ENCODE measurements at regions not wholly inside any gene's neighbourhood (a gene's known extent, or its start where the extent isn't known, plus 50 kb on each side); places are given as distances from the start of the nearest gene placed in this dataset.
"Not testable (repeated sequence)": the region's sequence is repeated elsewhere in the genome, so short reads cannot be mapped to it uniquely, and the experiment has no call there.

DNA sequence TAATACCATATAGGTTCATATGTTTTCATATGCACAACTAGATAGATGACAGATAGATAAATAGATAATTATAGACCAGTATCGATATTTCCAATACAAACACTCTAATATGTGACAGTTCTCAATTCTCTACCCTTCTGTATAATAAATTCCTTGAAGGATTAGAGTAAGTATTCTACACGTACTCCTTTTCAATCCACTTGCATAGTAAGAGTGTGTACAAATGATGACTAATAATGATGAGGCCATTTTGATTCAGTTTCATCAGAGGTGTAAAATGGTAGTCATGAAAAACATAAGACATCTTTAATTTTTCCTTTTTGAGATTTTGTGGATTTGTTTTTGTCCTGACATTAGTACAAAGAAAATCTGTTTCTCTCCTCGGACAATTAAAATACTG is 188.3 kb upstream of the WSB1 start:
- Histone ChIP-seq H3K36me3 (ENCODE audit: control insufficient read depth, insufficient read depth, low read length) (no peaks in the 10 kb centered on the region), H3K9me3 (ENCODE audit: control insufficient read depth in 2 of 2, low read length in 2 of 2) (no peaks in the 10 kb centered on the region), H3K27me3 (ENCODE audit: control insufficient read depth, insufficient read depth, low read length) (peaks cover 3% of the 10 kb centered on the region), H3K4me1 (ENCODE audit: control insufficient read depth, insufficient read depth, low read length, poor library complexity, severe bottlenecking) (no peaks in the 10 kb centered on the region), H3K4me3 (ENCODE audit: low read depth, low read length) (no peak overlapping the region), H3K27ac (ENCODE audit: insufficient read depth, low read length, poor library complexity, severe bottlenecking) (no peak overlapping the region)
- H3K36me3 Mint-ChIP-seq: no peaks in the 10 kb centered on the region
- H3K27me3 Mint-ChIP-seq: peaks cover 4% of the 10 kb centered on the region
- no peak overlapping the region for H3K27ac Mint-ChIP-seq
- H3K4me3 Mint-ChIP-seq: no peak overlapping the region
- no peaks in the 10 kb centered on the region for H3K4me1 Mint-ChIP-seq
- H3K9me3 Mint-ChIP-seq: peaks cover 0 to 2% (median 0%) of the 10 kb centered on the region in 7 donors
- DNase-seq (no peak), ATAC-seq (ENCODE audit: low read depth in 2 of 2) (no peak)

DNA sequence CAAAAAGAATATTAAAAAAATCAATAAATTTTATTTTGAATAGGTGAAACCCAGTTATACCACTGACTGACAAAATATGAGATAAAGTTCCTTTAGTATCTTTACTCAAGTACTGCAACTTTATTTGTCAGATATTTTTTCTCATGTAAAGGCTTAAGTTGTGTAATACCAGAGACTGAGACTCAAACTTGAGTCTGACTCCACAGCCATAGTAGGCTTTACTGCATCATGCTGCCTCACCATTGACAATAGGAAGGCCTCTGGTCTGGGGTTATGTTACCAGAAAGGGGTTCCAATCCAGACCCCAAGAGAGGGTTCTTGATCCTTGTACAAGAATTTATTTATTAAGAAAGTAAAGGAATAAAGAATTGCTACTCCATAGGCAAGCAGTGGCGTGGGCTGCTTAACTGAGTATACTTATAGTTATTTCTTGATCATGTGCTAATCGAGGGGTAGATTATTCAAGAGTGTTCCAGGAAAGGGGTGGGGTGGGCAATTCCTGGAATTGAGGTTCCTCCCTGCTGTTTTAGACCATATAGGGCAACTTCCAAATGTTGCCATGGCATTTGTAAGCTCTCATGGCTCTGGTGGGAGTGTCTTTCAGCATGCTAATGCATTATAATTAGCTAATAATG is 187.4 kb upstream of the WSB1 start:
- ATAC-seq (ENCODE audit: low read depth in 2 of 2): no peak
- peak in 1 of 3 donors; percentile 1 for DNase-seq
- Histone ChIP-seq H3K4me3 (ENCODE audit: low read depth, low read length) (no peak overlapping the region), H3K9me3 (ENCODE audit: control insufficient read depth in 2 of 2, low read length in 2 of 2) (no peaks in the 10 kb centered on the region), H3K36me3 (ENCODE audit: control insufficient read depth, insufficient read depth, low read length) (no peaks in the 10 kb centered on the region), H3K27me3 (ENCODE audit: control insufficient read depth, insufficient read depth, low read length) (peaks cover 3% of the 10 kb centered on the region), H3K27ac (ENCODE audit: insufficient read depth, low read length, poor library complexity, severe bottlenecking) (no peak overlapping the region), H3K4me1 (ENCODE audit: control insufficient read depth, insufficient read depth, low read length, poor library complexity, severe bottlenecking) (no peaks in the 10 kb centered on the region)
- Mint-ChIP-seq H3K36me3 (no peaks in the 10 kb centered on the region), H3K9me3 (peaks cover 0 to 2% (median 0%) of the 10 kb centered on the region in 7 donors), H3K27me3 (peaks cover 4% of the 10 kb centered on the region), H3K27ac (no peak overlapping the region), H3K4me1 (no peaks in the 10 kb centered on the region), H3K4me3 (no peak overlapping the region)

GRCh38 chr17:27106982-27107360 is 186.9 kb upstream of the WSB1 start:
- no peaks in the 10 kb centered on the region for H3K4me1 Mint-ChIP-seq
- no peak overlapping the region for H3K4me3 ChIP-seq (ENCODE audit: low read depth, low read length)
- no peaks in the 10 kb centered on the region for H3K4me1 ChIP-seq (ENCODE audit: control insufficient read depth, insufficient read depth, low read length, poor library complexity, severe bottlenecking)
- peaks cover 4% of the 10 kb centered on the region for H3K27me3 Mint-ChIP-seq
- H3K9me3 Mint-ChIP-seq: peaks cover 0 to 2% (median 0%) of the 10 kb centered on the region in 7 donors
- DNase-seq (no peak), ATAC-seq (ENCODE audit: low read depth in 2 of 2) (no peak)
- H3K27ac Mint-ChIP-seq: no peak overlapping the region
- H3K36me3 Mint-ChIP-seq: no peaks in the 10 kb centered on the region
- no peaks in the 10 kb centered on the region for H3K9me3 ChIP-seq (ENCODE audit: control insufficient read depth in 2 of 2, low read length in 2 of 2)
- H3K27me3 ChIP-seq (ENCODE audit: control insufficient read depth, insufficient read depth, low read length): peaks cover 3% of the 10 kb centered on the region
- no peak overlapping the region for H3K4me3 Mint-ChIP-seq
- H3K36me3 ChIP-seq (ENCODE audit: control insufficient read depth, insufficient read depth, low read length): no peaks in the 10 kb centered on the region
- H3K27ac ChIP-seq (ENCODE audit: insufficient read depth, low read length, poor library complexity, severe bottlenecking): no peak overlapping the region

GRCh38 chr17:27107386-27108328 is 186.3 kb upstream of the WSB1 start:
- H3K4me3 Mint-ChIP-seq; H3K4me1 ChIP-seq (ENCODE audit: control insufficient read depth, insufficient read depth, low read length, poor library complexity, severe bottlenecking); H3K4me1 Mint-ChIP-seq: not testable (repeated sequence)

DNA sequence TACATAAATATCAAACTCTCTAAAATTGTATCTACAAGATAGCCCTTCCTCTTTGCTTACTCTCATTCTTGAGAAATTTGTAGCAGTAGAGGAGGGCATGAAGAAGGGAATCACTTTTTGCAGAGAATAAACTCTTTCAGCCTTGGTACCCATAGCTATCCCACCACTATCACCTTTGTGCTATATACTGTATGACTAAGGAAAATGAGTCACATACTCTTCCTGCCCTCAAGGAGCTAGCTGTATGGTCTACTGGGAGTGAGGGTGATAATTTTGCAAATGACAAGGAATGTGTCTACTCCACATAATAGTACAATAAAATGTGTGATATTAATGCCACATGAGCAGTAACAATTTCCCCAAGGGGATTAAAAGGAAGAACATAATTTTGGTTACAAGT is 184.6 kb upstream of the WSB1 start:
- H3K36me3 ChIP-seq (ENCODE audit: control insufficient read depth, insufficient read depth, low read length): no peaks in the 10 kb centered on the region
- H3K27me3 Mint-ChIP-seq: peaks cover 4% of the 10 kb centered on the region

More at GRCh38 chr17:27107386-27108328, 186.3 kb upstream of the WSB1 start:
- not testable (repeated sequence) for H3K9me3 ChIP-seq (ENCODE audit: control insufficient read depth in 2 of 2, low read length in 2 of 2); H3K27ac ChIP-seq (ENCODE audit: insufficient read depth, low read length, poor library complexity, severe bottlenecking); H3K27me3 ChIP-seq (ENCODE audit: control insufficient read depth, insufficient read depth, low read length); H3K27ac Mint-ChIP-seq; ATAC-seq (ENCODE audit: low read depth in 2 of 2); H3K4me3 ChIP-seq (ENCODE audit: low read depth, low read length); H3K9me3 Mint-ChIP-seq; H3K36me3 Mint-ChIP-seq; H3K36me3 ChIP-seq (ENCODE audit: control insufficient read depth, insufficient read depth, low read length); DNase-seq; H3K27me3 Mint-ChIP-seq

GRCh38 chr17:27153005-27153404 is 140.9 kb upstream of the WSB1 start:
- Mint-ChIP-seq H3K27me3 (no peaks in the 10 kb centered on the region), H3K4me3 (no peak overlapping the region), H3K4me1 (no peaks in the 10 kb centered on the region), H3K27ac (no peak overlapping the region), H3K36me3 (no peaks in the 10 kb centered on the region), H3K9me3 (peaks cover 0 to 1% (median 0%) of the 10 kb centered on the region in 7 donors)
- no peaks in the 10 kb centered on the region for H3K36me3 ChIP-seq (ENCODE audit: control insufficient read depth, insufficient read depth, low read length)
- no peak overlapping the region for H3K27ac ChIP-seq (ENCODE audit: insufficient read depth, low read length, poor library complexity, severe bottlenecking)
- H3K9me3 ChIP-seq (ENCODE audit: control insufficient read depth in 2 of 2, low read length in 2 of 2): no peaks in the 10 kb centered on the region
- no peak for DNase-seq
- no peak for ATAC-seq (ENCODE audit: low read depth in 2 of 2)
- no peaks in the 10 kb centered on the region for H3K4me1 ChIP-seq (ENCODE audit: control insufficient read depth, insufficient read depth, low read length, poor library complexity, severe bottlenecking)
- H3K4me3 ChIP-seq (ENCODE audit: low read depth, low read length): no peak overlapping the region
- no peaks in the 10 kb centered on the region for H3K27me3 ChIP-seq (ENCODE audit: control insufficient read depth, insufficient read depth, low read length)

More for the DNA sequence above, 184.6 kb upstream of the WSB1 start:
- peaks cover 0 to 2% (median 0%) of the 10 kb centered on the region in 7 donors for H3K9me3 Mint-ChIP-seq
- H3K27me3 ChIP-seq (ENCODE audit: control insufficient read depth, insufficient read depth, low read length): peaks cover 3% of the 10 kb centered on the region
- H3K9me3 ChIP-seq (ENCODE audit: control insufficient read depth in 2 of 2, low read length in 2 of 2): no peaks in the 10 kb centered on the region
- no peak for ATAC-seq (ENCODE audit: low read depth in 2 of 2)
- H3K36me3 Mint-ChIP-seq: no peaks in the 10 kb centered on the region
- no peak overlapping the region for H3K27ac ChIP-seq (ENCODE audit: insufficient read depth, low read length, poor library complexity, severe bottlenecking)
- no peaks in the 10 kb centered on the region for H3K4me1 Mint-ChIP-seq
- H3K27ac Mint-ChIP-seq: no peak overlapping the region
- no peak for DNase-seq
- H3K4me3 Mint-ChIP-seq: no peak overlapping the region
- no peaks in the 10 kb centered on the region for H3K4me1 ChIP-seq (ENCODE audit: control insufficient read depth, insufficient read depth, low read length, poor library complexity, severe bottlenecking)
- H3K4me3 ChIP-seq (ENCODE audit: low read depth, low read length): no peak overlapping the region

- no peak for ATAC-seq (ENCODE audit: low read depth in 2 of 2)
- Mint-ChIP-seq H3K27ac (no peak overlapping the region), H3K4me1 (no peaks in the 10 kb centered on the region), H3K9me3 (peaks cover 0 to 1% (median 0%) of the 10 kb centered on the region in 7 donors), H3K36me3 (no peaks in the 10 kb centered on the region), H3K4me3 (no peak overlapping the region), H3K27me3 (no peaks in the 10 kb centered on the region)
- no peaks in the 10 kb centered on the region for H3K9me3 ChIP-seq (ENCODE audit: control insufficient read depth in 2 of 2, low read length in 2 of 2)
- no peaks in the 10 kb centered on the region for H3K4me1 ChIP-seq (ENCODE audit: control insufficient read depth, insufficient read depth, low read length, poor library complexity, severe bottlenecking)
- no peaks in the 10 kb centered on the region for H3K27me3 ChIP-seq (ENCODE audit: control insufficient read depth, insufficient read depth, low read length)
- DNase-seq: no peak
- no peak overlapping the region for H3K4me3 ChIP-seq (ENCODE audit: low read depth, low read length)
- no peak overlapping the region for H3K27ac ChIP-seq (ENCODE audit: insufficient read depth, low read length, poor library complexity, severe bottlenecking)
- H3K36me3 ChIP-seq (ENCODE audit: control insufficient read depth, insufficient read depth, low read length): no peaks in the 10 kb centered on the region
Measured at GRCh38 chr17:27155866-27156265, 138.0 kb upstream of the WSB1 start.

Data from CD4-positive, CD25-positive, alpha-beta regulatory T cell (primary cell).